HEK293T (cell line): ENCODE measurements at regions not wholly inside any gene's neighbourhood (a gene's known extent, or its start where the extent isn't known, plus 50 kb on each side); places are given as distances from the start of the nearest gene placed in this dataset.
"Not testable (repeated sequence)": the region's sequence is repeated elsewhere in the genome, so short reads cannot be mapped to it uniquely, and the experiment has no call there.

ENCODE experiments used
- CTCF ChIA-PET: fragments of 350-600 bp; formaldehyde crosslinking; extraction: SDS; loops from one replicate; lab custom pipeline; 2021; ENCODE audit warnings: antibody characterized with exemption, inconsistent platforms; lab: Yijun Ruan, JAX
- POLR2A ChIA-PET: fragments of 350-600 bp; formaldehyde crosslinking; extraction: SDS; loops from one replicate; lab custom pipeline; 2020; ENCODE audit warnings: antibody characterized with exemption, inconsistent platforms; lab: Yijun Ruan, JAX
- DNase-seq: peaks from one replicate; pipeline ENCODE4 v3.0.0; 2012; ENCODE audit warnings: mixed read lengths; ENCODE audit errors: extremely low spot score
- ARNT ChIP-seq: fragments of 450-650 bp; IDR thresholded peaks from 2 replicates; pipeline ENCODE4 v1.6.1; 2017; ENCODE audit warnings: mild to moderate bottlenecking
- BHLHE40 ChIP-seq: fragments of 450-650 bp; IDR thresholded peaks from 2 replicates; pipeline ENCODE4 v1.6.1; 2016; ENCODE audit warnings: mild to moderate bottlenecking, moderate library complexity, borderline replicate concordance
- CTBP1 ChIP-seq: fragments of 450-650 bp; IDR thresholded peaks from 2 replicates; pipeline ENCODE4 v1.6.1; 2016; ENCODE audit warnings: borderline replicate concordance
- ELF4 ChIP-seq: fragments of 450-650 bp; IDR thresholded peaks from 2 replicates; pipeline ENCODE4 v1.6.1; 2017; ENCODE audit warnings: antibody characterized with exemption
- FOXA1 ChIP-seq: fragments of 450-650 bp; IDR thresholded peaks from 2 replicates; pipeline ENCODE4 v1.6.1; 2016; ENCODE audit warnings: mild to moderate bottlenecking
- FOXK2 ChIP-seq: fragments of 450-650 bp; IDR thresholded peaks from 2 replicates; pipeline ENCODE4 v1.6.1; 2016; ENCODE audit warnings: mild to moderate bottlenecking
- FOXM1 ChIP-seq: fragments of 450-650 bp; IDR thresholded peaks from 2 replicates; pipeline ENCODE4 v1.6.1; 2017; ENCODE audit warnings: mild to moderate bottlenecking, borderline replicate concordance
- HDGF ChIP-seq: fragments of 450-650 bp; IDR thresholded peaks from 2 replicates; pipeline ENCODE4 v1.6.1; 2017; ENCODE audit warnings: antibody characterized with exemption, borderline replicate concordance
- L3MBTL2 ChIP-seq: fragments of 450-650 bp; conservative IDR thresholded peaks from 2 replicates; pipeline ENCODE4 v1.6.1; 2016; ENCODE audit warnings: mild to moderate bottlenecking
- LEF1 ChIP-seq: fragments of 450-650 bp; IDR thresholded peaks from 2 replicates; pipeline ENCODE4 v1.6.1; 2017; ENCODE audit warnings: mild to moderate bottlenecking, borderline replicate concordance
- NFRKB ChIP-seq: fragments of 450-650 bp; IDR thresholded peaks from 2 replicates; pipeline ENCODE4 v1.6.1; 2016; ENCODE audit warnings: mild to moderate bottlenecking, moderate library complexity
- PKNOX1 ChIP-seq: fragments of 450-650 bp; IDR thresholded peaks from 2 replicates; pipeline ENCODE4 v1.6.1; 2016
- SP1 ChIP-seq: fragments of 450-650 bp; IDR thresholded peaks from 2 replicates; pipeline ENCODE4 v1.6.1; 2017
- SUZ12 ChIP-seq: fragments of 450-650 bp; IDR thresholded peaks from 2 replicates; pipeline ENCODE4 v1.6.1; 2016; ENCODE audit warnings: mild to moderate bottlenecking
- TARDBP ChIP-seq: fragments of 450-650 bp; IDR thresholded peaks from 2 replicates; pipeline ENCODE4 v1.6.1; 2016
- ZNF384 ChIP-seq: fragments of 450-650 bp; IDR thresholded peaks from 2 replicates; pipeline ENCODE4 v1.6.1; 2016

- no peak for DNase-seq
- TF ChIP-seq BHLHE40: no peak
- no peak for TF ChIP-seq NFRKB
- TF ChIP-seq LEF1: no peak
- TF ChIP-seq FOXK2: no peak
- no peak for TF ChIP-seq HDGF
- TF ChIP-seq ZNF384: no peak
- ChIA-PET POLR2A (no interaction called here), CTCF (interaction anchor here (1.2 kb wide), 1 partner anchor 16 kb away, joined by 3 read pairs; no protein-coding TSS in a partner anchor)
Observed at GRCh38 chr12:88854260-88854659, 274.0 kb upstream of the KITLG start.

- POLR2A ChIA-PET, CTCF ChIA-PET, DNase-seq: not testable (repeated sequence)
Observed at GRCh38 chr12:88847246-88847645, 267.0 kb upstream of the KITLG start.

GRCh38 chr12:88844426-88844825 is 264.2 kb upstream of the KITLG start:
- ChIA-PET CTCF (no interaction called here), POLR2A (no interaction called here)
- TF ChIP-seq ZNF384 (no peak), L3MBTL2 (no peak), NFRKB (no peak), SP1 (no peak), TARDBP (no peak), FOXA1 (no peak), HDGF (no peak), FOXM1 (no peak), PKNOX1 (no peak), SUZ12 (no peak), FOXK2 (no peak)
- DNase-seq: no peak

GRCh38 chr12:88842314-88842713 is 262.0 kb upstream of the KITLG start:
- CTCF ChIA-PET: no interaction called here
- POLR2A ChIA-PET: no interaction called here
- DNase-seq: no peak
- TF ChIP-seq ARNT: no peak
- no peak for TF ChIP-seq FOXA1
- no peak for TF ChIP-seq BHLHE40
- no peak for TF ChIP-seq TARDBP

GRCh38 chr12:88839486-88839885 is 259.2 kb upstream of the KITLG start:
- ChIA-PET CTCF (no interaction called here), POLR2A (no interaction called here)
- TF ChIP-seq FOXM1: no peak
- TF ChIP-seq HDGF: no peak
- TF ChIP-seq SUZ12: no peak
- no peak for TF ChIP-seq BHLHE40

GRCh38 chr12:88836156-88836555 is 255.9 kb upstream of the KITLG start:
- TF ChIP-seq L3MBTL2: no peak
- ChIA-PET POLR2A (no interaction called here), CTCF (no interaction called here)
- no peak for DNase-seq

More at GRCh38 chr12:88839486-88839885, 259.2 kb upstream of the KITLG start:
- DNase-seq: no peak

GRCh38 chr12:88834226-88834625 is 254.0 kb upstream of the KITLG start:
- ChIA-PET CTCF (no interaction called here), POLR2A (no interaction called here)

More at GRCh38 chr12:88834226-88834625, 254.0 kb upstream of the KITLG start:
- DNase-seq: no peak
- no peak for TF ChIP-seq FOXA1
- TF ChIP-seq PKNOX1: no peak
- TF ChIP-seq FOXK2: no peak
- TF ChIP-seq L3MBTL2: no peak
- no peak for TF ChIP-seq TARDBP
- TF ChIP-seq HDGF: no peak
- TF ChIP-seq FOXM1: no peak
- no peak for TF ChIP-seq ARNT
- no peak for TF ChIP-seq SP1
- TF ChIP-seq CTBP1: no peak
- TF ChIP-seq LEF1: no peak
- no peak for TF ChIP-seq BHLHE40
- no peak for TF ChIP-seq SUZ12
- TF ChIP-seq ZNF384: no peak
- no peak for TF ChIP-seq NFRKB
- TF ChIP-seq ELF4: no peak
